ENCODE measurements at regions not wholly inside any gene's neighbourhood (a gene's known extent, or its start where the extent isn't known, plus 50 kb on each side); places are given as distances from the start of the nearest gene placed in this dataset.

DNA sequence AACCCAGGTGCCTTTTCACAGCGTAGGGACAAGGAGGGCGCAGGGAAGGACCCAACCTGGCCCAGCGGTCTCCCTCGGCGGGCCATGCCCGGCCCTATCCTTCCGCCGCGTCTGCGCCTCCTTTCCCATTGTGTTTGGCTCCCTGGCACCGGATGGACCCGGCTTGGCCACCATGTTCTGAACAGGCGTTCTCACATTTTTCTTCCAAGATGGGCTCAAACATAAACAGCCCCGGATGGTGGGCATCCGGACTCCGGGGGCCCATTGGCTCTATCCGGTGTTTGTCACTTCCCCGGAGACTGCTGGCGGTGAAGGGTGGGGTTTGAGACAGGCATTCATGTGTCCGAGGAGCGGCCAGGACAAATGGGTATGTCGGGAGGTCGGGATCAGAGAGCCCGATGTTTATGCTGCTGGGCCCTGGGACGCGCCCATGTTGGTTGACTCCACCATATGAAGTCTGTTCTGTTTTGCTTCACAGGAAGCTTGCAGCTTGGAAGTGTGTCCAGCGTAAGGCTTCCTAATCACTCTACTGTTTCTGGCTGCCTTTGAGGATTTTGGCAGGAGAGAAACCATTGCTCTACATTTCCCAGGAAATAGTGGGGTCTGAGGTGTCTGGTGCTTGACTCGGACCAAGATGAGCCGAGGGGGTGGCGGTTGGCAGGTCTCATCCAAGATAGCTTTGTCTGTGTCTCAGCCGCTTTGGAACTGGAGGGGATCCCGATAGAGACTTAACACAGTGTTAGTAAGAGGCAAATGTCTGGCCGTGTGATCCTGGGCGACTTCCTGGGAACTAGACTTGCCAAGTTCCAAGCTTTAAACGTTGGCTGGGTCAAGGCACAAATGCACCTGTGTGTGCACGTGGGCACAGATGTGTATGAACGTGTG, 188.3 kb downstream of the IRF8 start:
- DNase-seq (ENCODE audit: low read depth in 4 of 4, low spot score in 3 of 4), result no peak

DNA sequence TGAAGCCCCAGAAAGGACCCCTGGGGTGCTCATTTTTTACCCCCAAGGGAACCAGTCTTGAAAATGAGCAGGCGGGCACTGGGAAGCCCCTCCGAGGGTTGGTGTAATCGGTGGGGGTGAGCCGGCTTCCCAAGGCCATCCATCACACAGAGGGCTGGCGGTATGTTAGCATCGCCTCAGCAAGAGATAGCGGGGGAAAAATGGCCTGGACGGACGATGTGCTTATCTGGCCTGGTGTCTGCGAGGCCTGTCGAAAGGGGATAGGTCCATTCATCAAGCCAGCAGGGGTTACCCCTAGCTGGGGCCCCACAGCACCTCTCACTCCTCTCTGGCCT, 188.9 kb downstream of the IRF8 start:
- DNase-seq (ENCODE audit: low read depth in 4 of 4, low spot score in 3 of 4), result no peak

DNA sequence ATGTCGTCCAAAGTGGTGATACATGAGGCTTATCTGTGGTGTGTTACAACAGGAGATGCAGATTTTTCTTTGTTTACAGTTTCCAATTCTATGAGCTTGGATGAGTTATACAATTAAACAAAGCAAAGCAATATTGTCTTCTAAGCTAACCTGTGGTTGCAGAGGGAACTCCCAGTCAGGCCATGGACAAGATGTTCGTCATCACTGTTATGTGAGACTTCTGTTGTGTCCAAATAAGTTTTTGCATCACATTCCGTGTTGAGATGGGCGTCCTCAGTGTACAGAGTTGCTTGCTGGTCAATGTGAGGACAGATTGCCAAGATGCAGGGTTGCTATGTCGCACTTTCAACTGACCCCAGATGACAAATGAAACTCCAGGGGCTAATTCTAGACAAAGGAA, 189.3 kb downstream of the IRF8 start:
- no peak for DNase-seq (ENCODE audit: low read depth in 4 of 4, low spot score in 3 of 4)

DNA sequence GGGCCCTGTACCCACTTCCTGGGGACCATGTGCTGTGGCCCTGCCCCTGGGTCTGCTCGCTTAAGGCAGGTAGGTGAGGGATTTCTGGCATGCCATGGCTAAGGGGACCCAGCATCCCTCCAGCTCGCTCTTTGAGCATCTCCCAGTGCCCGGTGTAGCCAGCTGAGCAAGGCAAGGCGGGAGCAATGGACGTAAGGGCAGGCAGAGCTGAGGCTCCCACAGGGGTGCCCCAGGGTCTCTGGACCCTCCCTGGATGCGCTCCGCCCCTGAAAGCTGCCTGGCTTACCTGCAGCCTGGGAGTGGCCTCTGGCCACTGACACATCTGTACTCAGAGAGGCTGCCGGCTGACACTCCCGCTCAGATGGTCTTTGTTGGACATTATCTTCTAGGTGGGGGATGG, 189.9 kb downstream of the IRF8 start:
- DNase-seq (ENCODE audit: low read depth in 4 of 4, low spot score in 3 of 4), result no peak

DNA sequence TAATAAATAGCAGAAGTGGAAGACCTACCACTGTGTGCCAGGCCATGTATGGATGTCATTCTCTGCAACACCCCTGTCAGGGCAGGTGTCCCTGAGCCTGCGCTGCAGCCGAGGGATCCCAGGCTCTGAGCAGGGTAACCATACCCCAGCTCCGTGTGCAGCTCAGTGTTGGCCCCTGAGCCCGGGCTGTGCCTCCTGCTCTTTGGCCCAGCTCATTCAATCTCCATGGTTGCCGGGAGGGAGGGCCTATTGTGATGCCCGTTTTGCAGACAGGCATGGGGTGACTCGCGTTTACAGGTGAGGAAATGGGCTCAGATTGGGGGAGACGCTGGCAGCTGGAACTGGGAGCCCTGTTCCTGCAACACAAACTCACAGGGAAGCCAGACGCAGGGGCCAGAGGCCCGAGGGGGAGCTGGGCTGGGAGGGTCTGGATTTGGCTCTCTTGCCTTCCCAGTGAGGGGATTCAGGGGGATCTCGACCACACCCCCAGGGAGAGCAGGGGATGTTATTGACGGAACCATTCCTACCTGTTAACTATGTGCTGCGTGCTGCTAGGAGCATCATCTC, 190.5 kb downstream of the IRF8 start:
- no peak for DNase-seq (ENCODE audit: low read depth in 4 of 4, low spot score in 3 of 4)

DNA sequence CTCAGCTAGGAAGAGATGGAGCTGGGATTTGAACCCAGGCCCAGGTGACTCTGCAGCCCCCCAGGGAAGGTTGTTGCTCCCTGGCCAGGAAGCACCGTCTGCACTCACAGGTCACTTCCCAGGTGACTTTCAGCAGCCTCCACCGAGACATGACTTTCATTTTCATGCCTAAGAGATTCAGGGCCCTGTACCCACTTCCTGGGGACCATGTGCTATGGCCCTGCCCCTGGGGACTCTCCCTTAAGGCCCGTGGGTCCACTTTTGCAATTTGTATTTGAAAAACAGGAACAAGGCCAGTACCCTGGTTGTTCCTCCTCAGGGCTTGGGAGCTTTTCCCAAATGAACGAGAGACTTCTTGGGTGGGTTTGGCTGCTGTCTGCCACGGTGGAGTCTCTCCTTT, 191.0 kb downstream of the IRF8 start:
- DNase-seq (ENCODE audit: low read depth in 4 of 4, low spot score in 3 of 4), result no peak

DNA sequence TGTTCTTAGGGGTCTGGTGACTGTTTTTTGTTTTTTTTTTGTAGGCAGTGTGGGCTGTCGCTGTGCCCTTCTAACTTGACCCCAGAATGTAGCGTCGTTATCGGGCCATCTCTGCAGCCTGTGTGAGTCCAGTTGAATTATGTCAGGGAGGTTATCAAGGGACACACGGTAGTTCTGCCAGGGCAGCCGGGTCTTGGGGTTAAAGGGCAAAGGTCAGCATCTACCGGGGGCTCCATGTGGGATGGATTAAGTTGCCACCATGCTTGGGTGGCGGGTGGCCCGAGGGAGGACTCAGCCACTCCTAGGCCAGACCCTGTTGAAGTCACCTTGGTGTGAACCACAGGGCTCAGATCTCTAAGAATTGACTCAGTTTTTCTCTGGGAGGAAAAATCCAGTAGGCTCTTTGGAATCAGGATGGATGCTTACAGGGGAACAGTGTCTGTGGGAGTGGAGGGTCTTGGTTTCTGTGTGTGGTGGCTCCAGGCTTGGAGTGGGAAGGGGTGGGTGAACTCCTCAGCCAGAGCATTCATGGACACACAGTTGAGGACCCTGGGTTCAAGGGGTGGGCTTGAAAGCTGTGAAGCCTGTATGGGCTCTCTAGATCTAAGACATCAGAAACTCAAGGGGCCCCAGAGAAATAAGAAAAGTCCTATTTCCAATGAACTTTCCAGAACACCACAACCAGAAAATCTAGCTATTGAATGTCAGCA, 191.7 kb downstream of the IRF8 start:
- no peak for DNase-seq (ENCODE audit: low read depth in 4 of 4, low spot score in 3 of 4)

DNA sequence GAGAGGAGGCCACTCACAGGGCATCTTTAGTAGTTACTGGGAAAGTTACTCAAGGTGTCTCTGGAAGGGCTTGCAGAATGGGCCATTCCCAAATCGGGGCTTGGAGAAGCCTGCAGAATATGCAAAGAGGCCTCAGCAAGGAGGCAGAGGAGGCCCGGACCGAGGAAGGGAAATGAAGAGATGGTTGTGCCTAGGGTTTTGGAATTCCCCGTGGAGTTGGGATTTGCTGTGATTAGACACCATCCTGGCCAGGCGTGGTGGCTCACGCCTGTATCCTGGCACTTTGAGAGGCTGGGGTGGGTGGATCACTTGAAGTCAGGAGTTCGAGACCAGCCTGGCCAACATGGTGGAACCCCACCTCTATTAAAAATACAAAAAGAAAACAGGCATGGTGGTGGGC, 193.0 kb downstream of the IRF8 start:
- no peak for DNase-seq (ENCODE audit: low read depth in 4 of 4, low spot score in 3 of 4)

DNA sequence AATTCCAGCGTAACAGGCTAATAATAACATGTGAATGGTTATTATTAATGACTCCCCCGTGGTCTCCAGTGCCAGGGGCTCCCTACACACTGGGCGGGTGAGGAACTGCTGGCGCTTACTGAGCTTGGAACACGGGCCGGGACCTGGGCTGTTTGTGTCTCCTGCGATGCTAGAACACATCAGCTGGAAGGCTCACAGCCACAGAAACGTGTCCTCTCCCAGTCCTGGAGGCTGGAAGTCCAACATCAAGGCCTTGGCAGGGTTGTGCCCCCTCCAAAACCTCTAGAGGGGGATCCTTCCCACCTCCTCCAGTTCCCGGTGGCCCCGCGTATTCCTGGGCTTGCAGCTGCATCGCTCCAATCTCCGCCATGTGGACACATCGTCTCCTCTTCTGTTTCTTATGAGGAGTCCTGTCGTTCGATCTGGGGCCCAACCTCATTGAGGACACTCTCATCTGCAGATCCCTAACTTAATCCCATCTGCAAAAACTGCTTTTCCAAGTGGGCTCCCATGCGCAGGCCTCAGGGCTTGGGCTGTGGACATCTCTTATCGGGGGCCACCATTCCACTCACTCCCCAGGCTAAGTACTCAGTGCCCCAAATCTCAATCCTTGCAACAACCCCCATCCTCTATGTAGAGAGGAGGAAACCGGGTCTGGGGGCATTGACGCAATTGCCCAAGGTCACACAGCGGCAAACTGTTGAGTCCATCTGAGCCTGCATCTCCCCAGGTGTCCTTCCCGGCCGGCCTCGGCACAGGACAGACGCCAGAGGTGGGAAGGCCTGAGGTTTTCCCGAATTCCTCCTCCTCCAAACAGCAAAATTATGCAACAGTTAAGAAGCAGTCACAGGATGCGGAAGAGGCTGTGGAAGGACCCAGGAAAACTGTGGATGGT, 193.9 kb downstream of the IRF8 start:
- DNase-seq (ENCODE audit: low read depth in 4 of 4, low spot score in 3 of 4), result no peak

DNA sequence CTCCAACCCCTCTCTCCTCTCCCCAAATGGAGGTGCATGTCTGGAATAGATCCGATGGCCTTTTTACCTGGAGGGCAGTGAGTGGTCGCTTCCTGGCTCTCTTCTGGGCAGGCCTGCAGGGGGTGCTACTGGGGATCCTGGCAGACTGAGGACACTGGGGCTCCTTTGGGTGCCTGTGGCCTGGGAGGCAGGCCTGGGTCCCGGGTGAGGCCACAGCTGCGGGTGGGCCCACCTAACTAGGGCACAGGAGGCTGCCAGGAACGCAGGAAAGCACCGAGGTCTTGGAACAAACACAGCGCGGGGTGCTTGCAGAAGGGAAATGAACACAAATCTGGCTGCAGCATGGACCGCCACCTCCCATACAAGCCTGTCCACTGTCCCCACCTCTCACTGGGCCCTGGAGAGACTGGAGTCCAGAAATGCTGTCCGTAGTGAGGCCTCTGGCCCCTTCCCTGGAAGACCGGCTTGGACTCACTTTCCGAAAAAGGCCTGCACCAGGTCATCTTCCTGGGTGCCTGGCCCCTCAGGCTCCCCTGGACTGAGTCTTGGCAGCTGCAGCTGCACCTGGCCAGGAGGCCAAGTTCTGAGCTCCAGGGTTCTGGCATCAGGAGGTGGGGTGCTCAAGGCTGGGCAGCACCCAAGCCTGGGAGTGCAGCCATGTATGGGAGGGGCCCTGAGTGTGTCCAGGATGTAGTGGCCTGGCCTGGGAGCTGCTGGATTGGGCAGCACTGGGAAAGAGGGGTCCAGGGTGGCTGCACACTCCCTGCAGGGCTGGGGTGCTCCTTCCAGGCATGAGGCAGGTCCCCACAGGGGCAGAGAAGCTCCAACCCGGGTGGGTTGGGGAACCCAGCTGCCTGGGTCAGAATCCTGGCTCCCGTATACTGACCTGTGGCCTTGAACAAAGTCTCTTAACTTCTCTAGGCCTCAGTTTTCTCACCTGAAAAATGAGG, 195.1 kb downstream of the IRF8 start:
- no peak for DNase-seq (ENCODE audit: low read depth in 4 of 4, low spot score in 3 of 4)

DNA sequence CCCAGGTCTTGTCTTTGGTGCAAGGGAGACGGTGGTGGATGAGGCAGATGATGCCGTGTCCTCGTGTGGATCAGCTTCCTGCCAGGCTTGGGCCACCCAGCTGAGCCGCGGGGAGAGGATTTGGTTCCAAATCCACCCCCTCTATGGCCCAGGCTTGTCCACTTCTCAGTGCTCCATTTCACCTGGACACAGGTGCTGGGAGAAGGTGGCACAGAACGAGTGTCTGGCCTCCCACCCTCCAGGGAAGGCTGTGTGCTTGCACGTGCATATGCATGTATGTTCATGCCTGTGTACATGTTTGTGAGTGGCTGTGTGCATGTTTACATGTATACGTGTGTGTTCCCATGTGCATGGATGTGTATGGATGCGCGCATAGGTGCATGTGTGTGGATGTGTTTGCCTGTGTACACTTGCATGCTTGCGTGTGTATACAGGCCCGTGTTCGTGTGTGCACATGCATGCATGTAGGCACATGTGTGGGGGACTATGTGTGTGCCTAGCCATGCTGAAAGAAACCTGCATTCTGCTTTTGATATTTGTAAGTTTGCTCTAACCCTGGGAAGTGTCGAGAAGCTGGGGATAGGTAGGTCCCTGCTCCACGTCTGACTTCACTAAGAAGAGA, 196.3 kb downstream of the IRF8 start:
- no peak for DNase-seq (ENCODE audit: low read depth in 4 of 4, low spot score in 3 of 4)

DNA sequence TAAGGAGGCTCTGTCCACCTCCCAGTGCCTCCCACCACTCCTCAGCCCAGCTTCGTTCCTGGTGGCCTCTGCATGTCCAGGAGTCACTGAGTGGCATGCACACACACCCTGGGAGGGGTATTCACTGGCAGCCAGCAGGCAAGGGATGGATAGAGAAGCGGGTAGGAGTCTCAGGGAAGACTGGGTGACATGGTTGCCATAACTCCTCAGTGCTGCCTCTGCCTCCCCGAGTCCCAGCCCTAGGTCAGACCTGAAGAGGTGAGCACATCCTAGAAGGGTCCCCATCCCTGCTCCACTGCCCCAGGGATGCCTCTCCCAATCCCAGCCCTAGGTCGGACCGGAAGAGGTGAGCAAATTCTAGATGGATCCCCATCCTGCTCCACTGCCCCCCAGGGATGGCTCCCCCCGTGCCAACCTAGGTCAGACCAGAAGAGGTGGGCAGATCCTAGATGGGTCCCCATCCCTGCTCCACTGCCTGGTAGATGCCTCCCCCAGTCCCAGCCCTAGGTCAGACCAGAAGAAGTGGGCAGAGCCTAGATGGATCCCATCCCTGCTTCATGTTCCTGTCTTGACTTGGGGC, 197.0 kb downstream of the IRF8 start:
- no peak for DNase-seq (ENCODE audit: low read depth in 4 of 4, low spot score in 3 of 4)

DNA sequence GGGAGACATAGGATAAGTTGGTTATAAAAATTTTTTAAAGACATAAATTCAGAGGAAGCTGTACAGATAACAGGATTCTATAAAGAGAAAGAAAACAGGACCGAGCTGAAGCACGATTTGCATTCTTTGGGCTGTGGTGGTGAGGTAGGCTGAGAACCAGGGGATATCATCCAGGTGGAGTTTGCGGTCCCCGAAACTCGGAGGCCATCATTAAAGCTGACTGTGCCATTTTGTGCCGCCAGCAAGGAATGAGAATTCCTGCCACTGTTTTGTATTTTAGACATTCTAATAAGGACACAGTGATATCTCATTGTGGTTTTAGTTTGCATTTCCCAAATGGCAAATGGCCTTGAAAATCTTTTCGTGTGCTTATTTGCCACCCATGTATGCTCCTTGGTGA, 197.9 kb downstream of the IRF8 start:
- no peak for DNase-seq (ENCODE audit: low read depth in 4 of 4, low spot score in 3 of 4)

DNA sequence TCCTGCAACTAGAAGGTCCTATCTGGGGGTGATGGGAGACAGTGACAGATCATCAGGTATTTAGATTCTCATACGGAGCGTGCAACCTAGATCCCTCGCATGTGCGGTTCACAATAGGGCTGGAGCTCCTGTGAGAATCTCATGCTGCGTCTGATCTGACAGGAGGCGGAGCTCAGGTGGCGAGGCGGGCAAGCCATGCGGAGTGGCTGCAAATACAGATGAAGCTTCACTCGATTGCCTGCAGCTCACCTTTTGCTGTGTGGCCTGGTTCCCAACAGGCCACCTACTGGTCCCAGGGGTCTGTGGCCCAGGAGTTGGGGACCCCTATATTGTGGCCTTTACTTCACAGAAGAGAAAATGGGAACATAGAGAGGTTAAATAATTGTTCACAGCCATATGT, 200.4 kb downstream of the IRF8 start:
- DNase-seq (ENCODE audit: low read depth in 4 of 4, low spot score in 3 of 4), result no peak

DNA sequence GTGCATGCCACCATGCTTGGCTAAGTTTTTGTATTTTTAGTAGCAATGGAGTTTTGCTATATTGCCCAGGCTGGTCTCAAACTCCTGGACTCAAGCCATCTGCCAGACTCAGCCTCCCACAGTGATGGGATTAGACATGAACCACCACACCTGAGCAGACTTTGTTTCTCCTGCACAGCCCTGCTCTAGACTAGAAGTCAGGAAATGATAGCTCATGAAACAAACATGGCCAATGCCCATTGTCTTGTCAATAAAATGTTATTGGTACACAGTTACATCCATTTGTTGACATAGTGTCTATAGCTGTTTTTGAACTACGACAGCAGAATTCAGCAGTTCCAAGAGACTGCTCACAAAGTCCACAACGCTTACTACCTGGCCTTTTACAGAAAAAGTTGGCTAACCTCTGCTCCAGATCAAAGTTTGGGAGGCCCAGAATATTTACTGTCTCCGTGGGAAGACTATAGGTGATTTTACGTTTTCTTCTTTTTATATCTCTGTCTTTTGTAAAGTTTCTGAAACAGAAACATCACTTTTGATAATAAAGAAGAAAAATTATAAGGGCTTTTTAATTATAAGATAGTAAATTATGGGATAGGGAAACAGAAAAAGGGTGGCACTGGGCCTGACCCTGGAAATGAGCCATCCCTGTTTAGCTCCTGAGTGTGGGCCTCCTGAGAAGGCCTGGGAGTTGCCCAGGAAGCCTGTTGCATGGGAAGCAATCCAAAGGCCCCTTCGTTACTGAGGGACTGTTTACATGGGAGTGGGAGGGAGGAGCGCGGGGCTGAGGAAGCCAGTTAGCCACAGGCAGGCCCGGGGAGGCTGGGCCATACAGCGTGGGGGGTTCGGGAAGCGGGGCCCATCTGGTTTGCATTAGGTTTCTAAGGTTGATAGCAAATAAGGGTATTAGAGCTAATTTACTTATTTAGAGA, 201.5 kb downstream of the IRF8 start:
- no peak for DNase-seq (ENCODE audit: low read depth in 4 of 4, low spot score in 3 of 4)

DNA sequence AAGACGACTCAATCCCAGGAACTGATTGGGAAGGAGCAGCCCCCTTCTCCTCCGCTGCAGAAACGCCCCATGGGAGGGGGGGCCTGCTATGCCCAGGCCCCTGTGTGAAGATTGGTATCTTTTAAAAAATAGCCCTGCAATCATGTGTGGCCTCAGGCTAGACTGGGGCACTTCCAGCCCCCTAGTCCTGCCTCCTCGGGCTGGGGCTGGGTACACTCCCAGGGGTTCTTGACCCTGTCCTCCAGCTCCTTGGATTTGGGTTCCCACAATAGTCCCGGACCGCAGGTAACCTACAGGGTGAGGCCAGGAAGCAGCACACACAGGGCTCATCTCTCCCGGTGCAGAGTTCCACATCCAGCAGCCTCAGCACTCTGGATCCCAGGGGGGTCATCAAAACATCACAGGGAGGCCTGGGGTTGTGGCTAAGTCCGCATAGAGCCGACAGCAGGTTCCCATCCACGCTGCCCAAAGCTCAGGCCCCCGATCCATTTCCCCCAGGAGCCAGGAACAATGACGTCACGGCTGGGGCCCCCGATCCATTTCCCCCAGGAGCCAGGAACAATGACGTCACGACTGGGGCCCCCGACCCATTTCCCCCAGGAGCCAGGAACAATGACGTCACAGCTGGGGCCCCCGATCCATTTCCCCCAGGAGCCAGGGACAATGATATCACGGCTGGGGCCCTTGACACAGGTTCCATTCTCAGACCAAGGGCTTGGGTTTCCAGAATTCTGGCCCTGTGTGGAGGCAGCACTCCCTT, 202.4 kb downstream of the IRF8 start:
- DNase-seq (ENCODE audit: low read depth in 4 of 4, low spot score in 3 of 4), result no peak

DNA sequence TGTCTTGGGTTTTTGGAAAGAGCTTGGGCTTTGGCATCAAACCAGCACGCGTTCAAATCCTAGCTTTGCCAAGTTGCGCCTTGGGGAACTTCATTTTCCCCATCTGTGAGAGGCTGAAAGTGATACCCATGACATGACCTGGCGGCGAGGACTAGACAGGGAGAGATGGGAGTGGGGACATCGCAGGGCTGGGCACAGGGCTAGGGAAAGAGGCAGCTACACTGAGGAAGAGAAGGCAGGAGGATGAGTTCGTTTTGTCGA, 202.9 kb downstream of the IRF8 start:
- DNase-seq (ENCODE audit: low read depth in 4 of 4, low spot score in 3 of 4), result no peak

DNA sequence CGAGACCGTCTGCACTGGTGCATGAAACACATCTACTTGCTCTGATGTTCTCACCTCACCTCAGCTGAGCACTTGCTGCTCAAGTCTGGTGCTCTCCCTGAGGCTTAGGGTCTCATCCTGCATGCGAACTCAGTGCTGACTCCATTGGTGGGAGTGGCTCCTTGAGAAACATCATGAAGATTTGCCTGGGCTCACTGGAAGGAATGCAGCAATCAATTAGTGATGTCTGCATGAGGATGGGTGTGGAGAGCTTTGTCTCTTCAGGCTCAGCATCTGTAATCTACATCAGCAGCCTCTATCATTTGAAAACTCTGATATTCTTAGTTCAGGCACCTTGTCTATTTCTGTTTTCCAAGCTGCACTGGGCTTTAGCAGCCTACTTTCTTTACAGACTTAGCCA, 204.4 kb downstream of the IRF8 start:
- DNase-seq (ENCODE audit: low read depth in 4 of 4, low spot score in 3 of 4), result no peak
